OCI-LY7 (cell line): ENCODE measurements at regions not wholly inside any gene's neighbourhood (a gene's known extent, or its start where the extent isn't known, plus 50 kb on each side); places are given as distances from the start of the nearest gene placed in this dataset.

Source experiments
- BruUV-seq: library from RNA; stranded (reverse); fragments of 400-500 nt; replicated peaks from 2 replicates; lab custom pipeline; 2021; lab: Mats Ljungman, UMichigan
- CTCF ChIA-PET: fragments of 300-600 bp; sonication (Branson Sonifier 250); formaldehyde crosslinking; loops from one replicate; lab custom pipeline; 2022; ENCODE audit warnings: antibody characterized with exemption; ENCODE audit not compliant: unreplicated experiment; lab: Charles Lee
- POLR2A ChIA-PET: fragments of 300-600 bp; sonication (Branson Sonifier 250); formaldehyde crosslinking; loops from one replicate; lab custom pipeline; 2022; ENCODE audit warnings: antibody characterized with exemption; lab: Charles Lee
- DNase-seq: peaks from one replicate; pipeline ENCODE4 v3.0.0-alpha.2; 2015; ENCODE audit warnings: low spot score
- H2AFZ ChIP-seq: fragments of 200-600 bp; sonication (generic), shearing (Covaris generic); 2 replicates; pipeline ENCODE4 v1.6.1; 2014; ENCODE audit warnings: mild to moderate bottlenecking, antibody characterized with exemption, low read length, moderate library complexity
- H3K27ac ChIP-seq: fragments of 200-600 bp; sonication (generic); 2 replicates; pipeline ENCODE4 v1.5.1; 2014; ENCODE audit warnings: mixed run types, low read depth, mild to moderate bottlenecking, moderate library complexity, low read length, inconsistent platforms; ENCODE audit not compliant: poor library complexity, severe bottlenecking
- H3K36me3 ChIP-seq: fragments of 200-600 bp; sonication (generic); 2 replicates; pipeline ENCODE4 v1.6.1; 2014; ENCODE audit warnings: mild to moderate bottlenecking, antibody characterized with exemption, low read length, moderate library complexity, mixed read lengths; ENCODE audit not compliant: insufficient read depth
- H3K4me1 ChIP-seq: fragments of 200-600 bp; sonication (generic); 2 replicates; pipeline ENCODE4 v1.5.1; 2014; ENCODE audit warnings: mild to moderate bottlenecking, low read length; ENCODE audit not compliant: insufficient read depth, poor library complexity, severe bottlenecking
- H3K4me2 ChIP-seq: fragments of 200-600 bp; sonication (generic); 2 replicates; pipeline ENCODE4 v1.6.1; 2014; ENCODE audit warnings: mild to moderate bottlenecking, low read length
- H3K4me3 ChIP-seq: fragments of 200-600 bp; sonication (generic); 2 replicates; pipeline ENCODE4 v1.5.1; 2014; ENCODE audit warnings: mild to moderate bottlenecking, low read depth, low read length; ENCODE audit not compliant: poor library complexity, severe bottlenecking
- H3K79me2 ChIP-seq: fragments of 200-600 bp; sonication (generic); 2 replicates; pipeline ENCODE4 v1.6.1; 2016; ENCODE audit warnings: low read depth, mild to moderate bottlenecking, low read length, moderate library complexity, mixed read lengths; ENCODE audit not compliant: insufficient read depth
- H3K9me2 ChIP-seq: fragments of 200-600 bp; sonication (generic); 2 replicates; pipeline ENCODE4 v1.6.1; 2016; ENCODE audit warnings: mild to moderate bottlenecking, low read length, mixed read lengths; ENCODE audit not compliant: insufficient read depth
- H3K9me3 ChIP-seq: fragments of 200-600 bp; sonication (generic); 2 replicates; pipeline ENCODE4 v1.6.1; 2014; ENCODE audit warnings: mild to moderate bottlenecking, mixed run types, low read length, mixed read lengths
- H4K20me1 ChIP-seq: fragments of 200-600 bp; sonication (generic); 2 replicates; pipeline ENCODE4 v1.6.1; 2014; ENCODE audit warnings: mild to moderate bottlenecking, antibody characterized with exemption, low read length, moderate library complexity, mixed read lengths; ENCODE audit not compliant: insufficient read depth
- CTCF ChIP-seq: fragments of 200-600 bp; sonication (generic); conservative IDR thresholded peaks from 2 replicates; pipeline ENCODE4 v1.5.1; 2014; ENCODE audit warnings: mild to moderate bottlenecking, antibody characterized with exemption, low read length, moderate library complexity, mixed read lengths
- EZH2phosphoT487 ChIP-seq: fragments of 200-600 bp; sonication (generic); IDR thresholded peaks from 2 replicates; pipeline ENCODE4 v1.6.1; 2018; ENCODE audit warnings: low read depth, borderline replicate concordance, mild to moderate bottlenecking, mixed run types, antibody characterized with exemption, low read length, moderate library complexity, mixed read lengths
- intact Hi-C: fragments of 100-400 bp; cut with micrococcal nuclease; formaldehyde crosslinking; loops from one replicate; pipeline ENCODE4 v1.10.0; 2022; ENCODE audit not compliant: unreplicated experiment

GRCh38 chr20:12023194-12023795 lies 105.6 kb downstream of the BTBD3 start:
- intact Hi-C loops: no loop called here
- no peak overlapping the region for H2AFZ ChIP-seq
- no peak for TF ChIP-seq CTCF
- no peak for TF ChIP-seq EZH2phosphoT487
- no peak overlapping the region for H3K27ac ChIP-seq
- H3K4me2 ChIP-seq: peak overlapping the region; percentile 34
- no TSS peak for BruUV-seq
- peak; percentile 29 for DNase-seq
- H3K4me1 ChIP-seq: peaks cover 10% of the 10 kb centered on the region
- H3K36me3 ChIP-seq: no peaks in the 10 kb centered on the region
- ChIA-PET CTCF (no interaction called here), POLR2A (interaction anchor here (0.6 kb wide), 1 partner anchor 33 kb away, joined by 3 read pairs; no protein-coding TSS in a partner anchor)
- H3K9me3 ChIP-seq: no peaks in the 10 kb centered on the region
- no peaks in the 10 kb centered on the region for H4K20me1 ChIP-seq
- H3K4me3 ChIP-seq: no peak overlapping the region
- no peaks in the 10 kb centered on the region for H3K79me2 ChIP-seq
- no peaks in the 10 kb centered on the region for H3K9me2 ChIP-seq

- ChIA-PET CTCF (no interaction called here), POLR2A (no interaction called here)
- H2AFZ ChIP-seq: no peak overlapping the region
- H3K4me1 ChIP-seq: peaks cover under 1% of the 10 kb centered on the region
- BruUV-seq: no TSS peak
- TF ChIP-seq CTCF (no peak), EZH2phosphoT487 (no peak)
- H3K4me3 ChIP-seq: no peak overlapping the region
- DNase-seq: no peak
- H4K20me1 ChIP-seq: no peaks in the 10 kb centered on the region
- H3K79me2 ChIP-seq: no peaks in the 10 kb centered on the region
- no peak overlapping the region for H3K4me2 ChIP-seq
- intact Hi-C loops: no loop called here
- no peaks in the 10 kb centered on the region for H3K9me3 ChIP-seq
- H3K36me3 ChIP-seq: no peaks in the 10 kb centered on the region
- no peak overlapping the region for H3K27ac ChIP-seq
- H3K9me2 ChIP-seq: no peaks in the 10 kb centered on the region
Observed at GRCh38 chr20:12028771-12029170, 111.1 kb downstream of the BTBD3 start.

- Histone ChIP-seq H4K20me1 (no peaks in the 10 kb centered on the region), H3K79me2 (no peaks in the 10 kb centered on the region), H3K4me1 (no peaks in the 10 kb centered on the region), H3K9me3 (no peaks in the 10 kb centered on the region), H2AFZ (no peak overlapping the region), H3K36me3 (no peaks in the 10 kb centered on the region), H3K27ac (no peak overlapping the region), H3K4me2 (no peak overlapping the region), H3K4me3 (no peak overlapping the region), H3K9me2 (no peaks in the 10 kb centered on the region)
- ChIA-PET CTCF (no interaction called here), POLR2A (no interaction called here)
- intact Hi-C loops: no loop called here
- DNase-seq: no peak
- TF ChIP-seq EZH2phosphoT487: no peak
- TF ChIP-seq CTCF: no peak
- BruUV-seq: no TSS peak
Observed at GRCh38 chr20:12030470-12030869, 112.8 kb downstream of the BTBD3 start.
